Cardiac muscle cell (in vitro differentiated cells and primary cell): ENCODE measurements at regions not wholly inside any gene's neighbourhood (a gene's known extent, or its start where the extent isn't known, plus 50 kb on each side); places are given as distances from the start of the nearest gene placed in this dataset.

ENCODE experiments used
- DNase-seq, 2 donors: peaks; one replicate each; pipeline versions ENCODE4 v3.0.0 to v3.0.0-alpha.2; 2010 to 2017; ENCODE audit warnings: low read depth in 1 of 2, low spot score in 1 of 2
- H3K27ac ChIP-seq: fragments of 200-600 bp; sonication (generic); 2 replicates; pipeline ENCODE4 v1.5.1; 2016
- H3K27me3 ChIP-seq: fragments of 200-600 bp; sonication (generic); 2 replicates; pipeline ENCODE4 v1.6.0; 2016; ENCODE audit warnings: control low read depth
- H3K36me3 ChIP-seq: fragments of 200-600 bp; sonication (generic); 2 replicates; pipeline ENCODE4 v1.5.1; 2016; ENCODE audit warnings: control low read depth
- H3K4me1 ChIP-seq: fragments of 200-600 bp; sonication (generic); 2 replicates; pipeline ENCODE4 v1.8.1; 2017; ENCODE audit warnings: low read depth, mild to moderate bottlenecking, mixed run types
- H3K4me3 ChIP-seq: fragments of 200-600 bp; sonication (generic); 2 replicates; pipeline ENCODE4 v1.5.1; 2016; ENCODE audit warnings: mild to moderate bottlenecking
- H3K9me3 ChIP-seq: fragments of 200-600 bp; sonication (generic); 2 replicates; pipeline ENCODE4 v1.5.1; 2017; ENCODE audit warnings: low read depth, mild to moderate bottlenecking, control low read depth
- CTCF ChIP-seq: IDR thresholded peaks from 2 replicates; pipeline ENCODE4 v1.5.1; 2012; ENCODE audit warnings: low read depth, mild to moderate bottlenecking, low read length

GRCh38 chr11:29634744-29635143 is 382.1 kb downstream of the KCNA4 start:
- Histone ChIP-seq H3K9me3 (no peaks in the 10 kb centered on the region), H3K4me1 (no peaks in the 10 kb centered on the region), H3K27me3 (no peaks in the 10 kb centered on the region), H3K36me3 (no peaks in the 10 kb centered on the region), H3K4me3 (no peak overlapping the region), H3K27ac (no peak overlapping the region)
- DNase-seq: no peak
- TF ChIP-seq CTCF: no peak

- Histone ChIP-seq H3K4me3 (no peak overlapping the region), H3K27ac (no peak overlapping the region), H3K9me3 (no peaks in the 10 kb centered on the region), H3K36me3 (no peaks in the 10 kb centered on the region), H3K4me1 (no peaks in the 10 kb centered on the region), H3K27me3 (no peaks in the 10 kb centered on the region)
- peak in 1 of 2 donors; percentile 18 for DNase-seq
- TF ChIP-seq CTCF: peak; percentile 37
These were observed 382.6 kb downstream of the KCNA4 start for GRCh38 chr11:29634244-29634643.

GRCh38 chr11:29629286-29629685 is 387.5 kb downstream of the KCNA4 start:
- H3K4me3 ChIP-seq: no peak overlapping the region
- no peaks in the 10 kb centered on the region for H3K36me3 ChIP-seq
- H3K4me1 ChIP-seq: peaks cover 2% of the 10 kb centered on the region
- TF ChIP-seq CTCF: no peak
- H3K27me3 ChIP-seq: no peaks in the 10 kb centered on the region
- no peak overlapping the region for H3K27ac ChIP-seq
- peak; percentile 4 to 6 for DNase-seq
- H3K9me3 ChIP-seq: no peaks in the 10 kb centered on the region

- H3K4me1 ChIP-seq: peaks cover 2% of the 10 kb centered on the region
- no peak for TF ChIP-seq CTCF
These were observed 388.2 kb downstream of the KCNA4 start for GRCh38 chr11:29628609-29629008.

GRCh38 chr11:29627541-29627940 is 389.3 kb downstream of the KCNA4 start:
- H3K4me3 ChIP-seq: no peak overlapping the region
- TF ChIP-seq CTCF: no peak
- H3K9me3 ChIP-seq: no peaks in the 10 kb centered on the region
- no peaks in the 10 kb centered on the region for H3K36me3 ChIP-seq
- no peak overlapping the region for H3K27ac ChIP-seq
- H3K27me3 ChIP-seq: no peaks in the 10 kb centered on the region
- DNase-seq: no peak
- H3K4me1 ChIP-seq: peaks cover 11% of the 10 kb centered on the region

More at GRCh38 chr11:29628609-29629008, 388.2 kb downstream of the KCNA4 start:
- no peak for DNase-seq
- no peak overlapping the region for H3K27ac ChIP-seq
- no peaks in the 10 kb centered on the region for H3K36me3 ChIP-seq
- H3K4me3 ChIP-seq: no peak overlapping the region
- H3K9me3 ChIP-seq: no peaks in the 10 kb centered on the region
- H3K27me3 ChIP-seq: no peaks in the 10 kb centered on the region
